ENCODE measurements at regions not wholly inside any gene's neighbourhood (a gene's known extent, or its start where the extent isn't known, plus 50 kb on each side); places are given as distances from the start of the nearest gene placed in this dataset.

DNA sequence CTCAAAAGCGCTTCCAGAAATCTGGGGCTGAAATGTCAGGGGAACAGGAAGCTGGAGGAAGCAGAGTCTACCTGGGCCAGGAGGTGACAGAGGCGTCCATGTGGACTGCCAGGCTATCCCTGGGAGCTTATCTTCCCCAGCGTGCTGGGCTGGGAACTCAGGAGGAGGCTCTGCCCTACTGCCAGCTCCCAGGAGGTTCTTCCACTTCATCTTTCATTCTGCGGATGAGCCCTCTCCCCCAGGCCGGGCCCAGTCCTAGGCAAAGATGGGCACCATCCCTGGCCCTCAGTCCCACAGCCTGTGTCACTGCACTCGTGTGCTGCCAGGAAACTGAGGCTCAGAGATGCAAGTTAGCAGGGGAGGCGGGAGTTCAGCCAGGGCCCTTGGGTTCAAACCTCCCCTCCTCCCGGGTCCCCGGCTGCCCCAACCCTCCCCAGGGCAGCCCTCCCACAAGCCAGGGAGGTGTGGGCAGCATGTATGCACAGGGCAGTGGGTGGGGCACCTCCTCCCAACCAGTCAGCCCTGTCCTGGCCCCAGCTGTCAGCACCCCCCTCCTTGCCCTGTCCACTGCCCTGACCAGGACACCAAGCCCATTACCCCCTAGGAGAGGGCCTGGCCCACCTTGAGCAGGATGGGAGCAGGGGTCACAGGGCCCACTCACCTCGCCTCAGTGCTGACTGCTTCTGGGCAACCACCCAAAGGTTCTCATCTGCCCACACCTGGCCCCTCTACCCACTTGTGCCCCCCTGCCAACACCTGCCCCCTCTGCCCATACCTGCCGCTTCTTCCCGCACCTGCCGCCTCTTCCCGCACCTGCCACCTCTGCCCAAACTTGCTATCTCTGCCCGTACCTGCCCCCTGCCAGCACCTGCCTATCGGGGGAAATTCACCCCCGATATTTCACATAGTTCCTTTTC, 226.0 kb downstream of the NPHP4 start:
- peaks cover 0 to 7% (median 3%) of the 10 kb centered on the region in 4 donors for H3K4me1 ChIP-seq
- no peak for DNase-seq
- H3K27ac ChIP-seq: no peak overlapping the region
- peaks cover 0 to 75% (median 36%) of the 10 kb centered on the region in 3 donors for H3K27me3 ChIP-seq
- intact Hi-C loops (cut with DNase I; ENCODE audit: low total_unique reads): no loop called here
- no peaks in the 10 kb centered on the region for H3K36me3 ChIP-seq
- H3K4me3 ChIP-seq: no peak overlapping the region
- 57 to 73% (median 68%) methylated on average over 15 to 17 of the region's 17 CpGs for WGBS, 5 donors
- no peak for TF ChIP-seq POLR2AphosphoS5 (IDR thresholded peaks at IDR 0.05)
- TF ChIP-seq, protein P1, sequence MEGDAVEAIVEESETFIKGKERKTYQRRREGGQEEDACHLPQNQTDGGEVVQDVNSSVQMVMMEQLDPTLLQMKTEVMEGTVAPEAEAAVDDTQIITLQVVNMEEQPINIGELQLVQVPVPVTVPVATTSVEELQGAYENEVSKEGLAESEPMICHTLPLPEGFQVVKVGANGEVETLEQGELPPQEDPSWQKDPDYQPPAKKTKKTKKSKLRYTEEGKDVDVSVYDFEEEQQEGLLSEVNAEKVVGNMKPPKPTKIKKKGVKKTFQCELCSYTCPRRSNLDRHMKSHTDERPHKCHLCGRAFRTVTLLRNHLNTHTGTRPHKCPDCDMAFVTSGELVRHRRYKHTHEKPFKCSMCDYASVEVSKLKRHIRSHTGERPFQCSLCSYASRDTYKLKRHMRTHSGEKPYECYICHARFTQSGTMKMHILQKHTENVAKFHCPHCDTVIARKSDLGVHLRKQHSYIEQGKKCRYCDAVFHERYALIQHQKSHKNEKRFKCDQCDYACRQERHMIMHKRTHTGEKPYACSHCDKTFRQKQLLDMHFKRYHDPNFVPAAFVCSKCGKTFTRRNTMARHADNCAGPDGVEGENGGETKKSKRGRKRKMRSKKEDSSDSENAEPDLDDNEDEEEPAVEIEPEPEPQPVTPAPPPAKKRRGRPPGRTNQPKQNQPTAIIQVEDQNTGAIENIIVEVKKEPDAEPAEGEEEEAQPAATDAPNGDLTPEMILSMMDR (IDR thresholded peaks at IDR 0.05): no peak
- no peak for TF ChIP-seq POLR2A (IDR thresholded peaks at IDR 0.05)
- H3K9me3 ChIP-seq: peaks cover 0 to 16% (median 12%) of the 10 kb centered on the region in 4 donors

DNA sequence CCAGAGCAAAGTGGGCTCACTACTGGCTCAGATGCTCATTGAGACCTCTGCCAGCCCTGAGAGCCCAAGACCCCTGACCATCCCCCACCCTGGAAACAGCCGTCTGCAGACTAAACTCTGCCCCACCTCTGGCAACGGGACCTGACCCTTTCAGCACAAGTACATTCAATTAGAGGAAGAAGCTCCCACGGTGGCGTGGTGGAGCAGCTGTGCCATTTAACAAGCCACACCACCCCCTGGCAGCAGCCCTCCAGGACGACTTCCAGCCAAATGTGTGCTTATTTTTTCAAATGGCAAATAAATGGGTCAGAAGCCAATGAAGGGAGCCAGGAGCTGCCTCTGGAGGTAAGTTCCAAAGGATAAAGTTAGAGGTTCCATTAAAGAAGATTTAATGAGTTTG, 226.7 kb downstream of the NPHP4 start:
- H3K36me3 ChIP-seq: no peaks in the 10 kb centered on the region
- no peak overlapping the region for H3K27ac ChIP-seq
- H3K4me1 ChIP-seq: no peaks in the 10 kb centered on the region
- no peak overlapping the region for H3K4me3 ChIP-seq
- intact Hi-C loops (cut with DNase I; ENCODE audit: low total_unique reads): no loop called here
- H3K9me3 ChIP-seq: peaks cover 0 to 24% (median 12%) of the 10 kb centered on the region in 4 donors
- peaks cover 0 to 67% (median 36%) of the 10 kb centered on the region in 3 donors for H3K27me3 ChIP-seq
- TF ChIP-seq, protein P1 (IDR thresholded peaks at IDR 0.05): no peak
- TF ChIP-seq POLR2A (IDR thresholded peaks at IDR 0.05) (no peak), EP300 (IDR thresholded peaks at IDR 0.05) (no peak), POLR2AphosphoS5 (IDR thresholded peaks at IDR 0.05) (no peak)
- DNase-seq: no peak
- 8 to 15% (median 10%) methylated on average over 5 of the region's 5 CpGs for WGBS, 5 donors

DNA sequence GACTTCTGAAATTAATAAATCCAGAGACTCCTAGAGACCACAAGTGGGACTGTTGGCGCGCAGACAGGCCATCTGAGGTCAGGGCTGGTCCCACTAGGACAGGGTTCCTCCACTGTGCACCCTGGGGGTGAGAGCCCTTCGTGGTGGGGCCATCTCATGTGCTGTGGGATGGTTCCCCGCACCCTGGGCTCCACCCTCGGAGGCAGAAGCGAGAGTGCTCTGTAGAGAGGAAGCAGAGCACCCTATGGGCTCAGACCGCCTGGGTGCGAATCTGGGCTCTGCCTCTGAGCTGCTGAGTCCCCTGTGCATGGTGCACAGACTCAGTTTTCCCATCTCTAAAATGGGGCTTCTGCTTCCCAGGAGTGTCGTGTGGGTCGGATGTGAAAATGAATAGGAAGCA, 227.3 kb downstream of the NPHP4 start:
- Histone ChIP-seq H3K4me1 (no peaks in the 10 kb centered on the region), H3K4me3 (no peak overlapping the region), H3K9me3 (peaks cover 0 to 28% (median 12%) of the 10 kb centered on the region in 4 donors), H3K27me3 (peaks cover 0 to 63% (median 36%) of the 10 kb centered on the region in 3 donors), H3K36me3 (no peaks in the 10 kb centered on the region), H3K27ac (no peak overlapping the region)
- WGBS, 5 donors: 73 to 84% (median 82%) methylated on average over 10 of the region's 10 CpGs
- TF ChIP-seq POLR2A (IDR thresholded peaks at IDR 0.05) (no peak), EP300 (IDR thresholded peaks at IDR 0.05) (no peak), POLR2AphosphoS5 (IDR thresholded peaks at IDR 0.05) (no peak)
- TF ChIP-seq, protein P1 (IDR thresholded peaks at IDR 0.05): no peak
- no peak for DNase-seq
- intact Hi-C loops (cut with DNase I; ENCODE audit: low total_unique reads): no loop called here

DNA sequence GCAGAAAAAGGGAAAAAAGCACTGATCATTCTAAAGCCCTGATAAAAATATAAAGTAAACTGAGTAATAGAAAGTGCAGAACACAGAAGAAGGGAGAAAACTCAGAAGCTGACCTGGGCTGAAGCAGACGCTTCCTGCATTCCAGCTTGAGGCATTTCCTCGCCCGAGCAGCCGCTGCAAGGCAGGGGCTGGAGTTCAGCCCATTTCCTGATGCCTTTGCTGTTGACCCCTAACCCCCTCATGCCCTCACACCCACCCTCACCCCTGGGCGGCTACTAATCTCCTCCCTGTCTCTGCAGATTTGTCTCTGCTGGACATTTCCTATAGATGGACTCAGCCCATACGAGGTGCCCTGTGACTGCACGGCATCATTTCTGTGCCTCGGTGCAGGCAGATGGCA, 227.8 kb downstream of the NPHP4 start:
- peaks cover 0 to 62% (median 32%) of the 10 kb centered on the region in 3 donors for H3K27me3 ChIP-seq
- no peaks in the 10 kb centered on the region for H3K36me3 ChIP-seq
- H3K4me1 ChIP-seq: no peaks in the 10 kb centered on the region
- H3K27ac ChIP-seq: no peak overlapping the region
- 28 to 39% (median 32%) methylated on average over 8 of the region's 8 CpGs for WGBS, 5 donors
- peaks cover 0 to 28% (median 12%) of the 10 kb centered on the region in 4 donors for H3K9me3 ChIP-seq
- no peak for DNase-seq
- no peak overlapping the region for H3K4me3 ChIP-seq
- intact Hi-C loops (cut with DNase I; ENCODE audit: low total_unique reads): no loop called here
- TF ChIP-seq POLR2AphosphoS5 (IDR thresholded peaks at IDR 0.05) (no peak), EP300 (IDR thresholded peaks at IDR 0.05) (no peak), POLR2A (IDR thresholded peaks at IDR 0.05) (no peak)
- TF ChIP-seq, protein P1 (IDR thresholded peaks at IDR 0.05): no peak
